Esophagus muscularis mucosa (tissue), 4 donors: ENCODE measurements at regions not wholly inside any gene's neighbourhood (a gene's known extent, or its start where the extent isn't known, plus 50 kb on each side); places are given as distances from the start of the nearest gene placed in this dataset.

Experiments used
- CTCF ChIP-seq, 3 experiments: fragments of 200-600 bp in 2 of 3; fragments of 450-650 bp in 1 of 3; sonication (generic) in 2 of 3; IDR thresholded peaks; one replicate each; pipeline ENCODE4 v1.5.1; 2017 to 2019; ENCODE audit warnings: antibody characterized with exemption in 3 of 3, mild to moderate bottlenecking in 2 of 3, moderate library complexity in 1 of 3
- EP300 ChIP-seq: sonication (generic); formaldehyde crosslinking; IDR thresholded peaks from one replicate; pipeline ENCODE4 v1.6.1; 2017; ENCODE audit warnings: antibody characterized with exemption
- POLR2A ChIP-seq: fragments of 450-650 bp; IDR thresholded peaks from one replicate; pipeline ENCODE4 v1.6.1; 2017; ENCODE audit warnings: antibody characterized with exemption, moderate library complexity, mild to moderate bottlenecking, low read depth

GRCh38 chr6:74100719-74101287 is 404.8 kb downstream of the CD109 start:
- TF ChIP-seq POLR2A (no peak), CTCF (IDR thresholded peaks at IDR 0.05) (no peak), EP300 (no peak)
